Fibroblast of skin of left biceps (primary cell): ENCODE measurements at regions not wholly inside any gene's neighbourhood (a gene's known extent, or its start where the extent isn't known, plus 50 kb on each side); places are given as distances from the start of the nearest gene placed in this dataset.

ENCODE experiments used
- DNase-seq, 2 experiments: peaks; one replicate each; pipeline ENCODE4 v3.0.0-alpha.2; 2013; ENCODE audit warnings: low read depth in 2 of 2

DNA sequence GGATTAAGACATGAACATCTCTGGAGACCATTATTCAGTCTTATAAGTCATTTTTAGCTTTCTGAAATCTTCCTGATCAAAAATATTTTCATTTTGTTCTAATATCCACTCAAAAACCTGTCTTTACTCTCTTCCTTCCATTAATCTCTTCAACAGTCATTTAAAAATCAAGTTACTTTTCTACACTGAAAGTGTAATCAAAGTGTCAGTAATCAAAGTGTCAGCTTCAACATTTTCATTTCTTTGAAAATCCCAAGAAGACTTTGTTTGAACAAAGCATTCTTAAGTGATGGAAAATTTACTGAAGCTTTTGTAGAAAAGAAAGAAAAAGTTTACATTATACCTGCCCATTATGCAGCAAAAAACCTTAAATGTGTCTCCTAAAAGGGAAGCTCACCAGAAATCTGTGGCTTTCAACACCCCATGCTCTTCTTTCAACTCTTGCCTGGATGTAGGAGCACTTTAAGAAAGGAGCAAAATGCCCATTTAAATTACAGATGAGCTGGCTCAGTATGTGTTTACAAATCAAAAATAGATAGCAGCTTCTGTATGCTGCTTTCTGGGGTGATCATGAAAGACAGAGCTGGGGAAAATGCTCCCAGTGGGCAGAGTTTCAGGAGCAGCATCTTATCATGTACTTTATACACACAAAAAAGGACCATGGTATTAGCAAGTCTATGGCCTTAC is 260.8 kb upstream of the NCAM2 start:
- DNase-seq = no peak

- DNase-seq = no peak
Measured at GRCh38 chr21:20739421-20739820, 258.8 kb upstream of the NCAM2 start.

- DNase-seq = no peak
Measured at GRCh38 chr21:20741445-20741844, 256.8 kb upstream of the NCAM2 start.

GRCh38 chr21:20760221-20760620 is 238.0 kb upstream of the NCAM2 start:
- DNase-seq = no peak

GRCh38 chr21:20774737-20775136 is 223.5 kb upstream of the NCAM2 start:
- no peak for DNase-seq

DNA sequence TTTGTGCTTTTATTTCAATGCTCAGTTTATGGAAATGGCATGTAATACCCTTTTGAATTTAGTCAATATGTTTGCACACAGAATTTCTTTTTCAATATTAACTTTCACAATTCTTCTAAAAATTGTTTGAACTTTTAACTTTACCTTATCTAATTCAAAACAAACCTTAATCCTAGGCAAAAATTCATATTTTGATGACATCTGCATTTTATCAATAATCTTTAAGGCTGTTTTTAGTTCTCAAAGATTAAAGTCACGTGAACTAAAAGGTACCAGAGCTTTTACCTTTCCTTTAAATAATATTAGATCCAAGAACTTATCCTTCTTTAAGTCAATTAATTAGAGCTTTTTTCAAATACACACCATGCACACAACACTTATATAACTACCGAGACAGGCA is 218.9 kb upstream of the NCAM2 start:
- DNase-seq = no peak

GRCh38 chr21:20783611-20784010 is 214.6 kb upstream of the NCAM2 start:
- peak; percentile 12 to 13 for DNase-seq

- peak; percentile 60 to 69 for DNase-seq
Measured at GRCh38 chr21:20789729-20790500, 208.3 kb upstream of the NCAM2 start.

GRCh38 chr21:20800106-20800505 is 198.1 kb upstream of the NCAM2 start:
- no peak for DNase-seq

DNA sequence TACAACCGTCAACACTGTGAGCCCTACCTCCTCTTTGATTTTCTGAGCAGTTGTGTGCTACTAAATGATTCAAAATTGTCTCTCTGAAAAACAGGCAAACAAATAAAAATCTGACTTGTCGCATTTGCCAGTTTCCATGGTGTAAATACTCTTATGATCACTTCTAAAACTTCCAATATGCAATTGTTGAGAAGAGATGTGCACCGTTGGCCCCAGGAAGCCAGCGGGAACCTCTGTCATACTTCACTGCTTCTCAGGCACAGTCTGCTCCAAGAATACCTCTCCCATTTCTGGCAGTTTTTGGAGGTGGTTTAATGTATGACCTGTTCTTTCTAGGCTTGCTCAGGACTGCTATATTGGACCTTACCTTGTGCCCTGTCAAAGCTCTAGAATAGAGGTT is 196.0 kb upstream of the NCAM2 start:
- no peak for DNase-seq

- no peak for DNase-seq
Measured at GRCh38 chr21:20802631-20803260, 195.5 kb upstream of the NCAM2 start.

- no peak for DNase-seq
Measured at GRCh38 chr21:20811702-20812101, 186.5 kb upstream of the NCAM2 start.

DNA sequence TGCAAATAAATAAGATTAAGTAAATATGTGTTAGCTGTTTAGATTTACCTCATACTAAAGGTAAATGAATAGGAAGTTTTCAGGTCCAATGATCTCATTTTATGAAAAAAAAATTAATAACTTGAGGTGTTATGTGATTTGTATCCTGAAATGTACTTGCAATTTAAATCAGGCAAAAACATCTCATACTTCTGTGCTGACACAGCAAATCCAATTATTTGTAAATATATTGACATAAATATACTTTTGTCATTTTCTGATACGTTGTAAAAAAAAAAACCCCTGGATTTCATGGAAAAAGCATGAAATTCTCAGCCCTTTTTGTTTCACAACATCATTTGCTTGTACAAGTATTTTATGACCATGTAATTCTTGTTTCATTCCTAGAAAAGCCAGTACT is 184.1 kb upstream of the NCAM2 start:
- no peak for DNase-seq

GRCh38 chr21:20822666-20823065 is 175.5 kb upstream of the NCAM2 start:
- DNase-seq = no peak

DNA sequence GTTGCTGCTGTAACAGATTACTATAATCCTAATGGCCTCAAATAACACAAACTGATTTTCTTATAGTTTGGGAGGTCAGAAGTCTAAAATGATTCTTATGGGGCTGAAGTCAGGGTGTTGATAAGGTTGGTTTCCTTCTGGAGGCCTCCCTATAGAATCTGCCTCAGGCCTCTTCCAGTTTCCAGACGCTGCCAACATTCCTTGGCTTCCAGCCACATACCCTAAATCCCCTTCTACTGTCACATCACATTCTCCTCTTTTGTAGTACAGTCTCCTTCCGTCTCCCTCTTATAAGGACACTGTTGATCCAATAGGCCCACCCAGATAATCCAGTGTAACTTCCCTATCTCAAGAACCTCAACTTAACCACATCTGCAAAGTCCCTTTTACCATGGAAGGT is 145.3 kb upstream of the NCAM2 start:
- no peak for DNase-seq

- DNase-seq = no peak
Measured at GRCh38 chr21:20856926-20857325, 141.3 kb upstream of the NCAM2 start.

DNA sequence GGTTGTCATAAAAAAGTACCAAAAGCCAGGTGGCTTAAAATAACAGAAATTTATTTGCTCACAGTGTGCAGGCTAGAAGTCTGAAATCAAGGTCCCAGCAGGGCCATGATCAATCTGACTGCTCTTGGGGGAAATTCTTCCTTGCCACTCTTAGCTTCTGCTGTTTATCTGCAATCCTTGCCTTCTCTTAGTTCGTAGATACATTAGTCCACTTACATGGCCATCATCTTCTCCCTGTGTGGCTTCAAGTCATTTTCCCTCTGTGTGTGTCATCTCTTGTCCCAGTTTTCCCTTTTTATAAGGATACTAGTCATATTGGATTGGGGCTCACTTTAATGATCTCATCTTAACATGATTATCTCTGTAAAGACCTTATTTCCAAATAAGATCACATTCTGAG is 124.0 kb upstream of the NCAM2 start:
- no peak for DNase-seq

DNA sequence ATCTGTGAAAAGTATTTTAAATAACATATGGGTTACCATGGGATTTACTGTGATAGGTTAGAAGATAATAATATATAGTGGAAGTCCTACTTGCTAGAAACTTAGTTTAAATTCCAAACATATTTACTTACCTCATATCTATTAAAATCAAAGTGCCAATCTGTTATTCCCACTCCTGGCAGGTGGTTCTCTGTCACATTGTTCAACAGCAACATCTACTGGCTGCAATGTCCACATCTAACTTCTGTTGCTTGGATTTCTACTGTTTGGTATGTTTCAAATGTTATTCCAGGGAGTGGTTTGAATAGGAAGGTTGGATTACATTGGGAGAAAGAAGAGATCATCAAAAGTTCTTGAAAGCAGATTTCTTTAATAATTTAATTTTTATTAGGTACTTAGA is 122.5 kb upstream of the NCAM2 start:
- no peak for DNase-seq

DNA sequence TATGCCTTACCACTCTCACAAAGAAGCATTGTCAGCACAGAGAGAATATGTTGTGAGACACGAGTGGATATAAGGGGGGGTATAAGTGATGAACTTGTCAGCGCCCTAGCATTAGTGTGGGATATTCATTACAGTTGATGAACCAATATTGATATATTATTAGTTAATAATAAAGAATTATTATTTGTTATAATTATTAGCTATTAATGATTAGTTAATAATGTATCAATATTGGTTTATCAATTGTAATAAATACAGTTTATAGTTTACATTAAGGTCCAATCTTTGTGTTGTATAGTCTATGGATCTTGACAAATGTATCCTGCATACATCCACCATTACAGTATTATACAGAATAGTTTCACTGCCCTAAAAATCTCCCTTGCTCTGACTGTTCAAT is 120.2 kb upstream of the NCAM2 start:
- no peak for DNase-seq

DNA sequence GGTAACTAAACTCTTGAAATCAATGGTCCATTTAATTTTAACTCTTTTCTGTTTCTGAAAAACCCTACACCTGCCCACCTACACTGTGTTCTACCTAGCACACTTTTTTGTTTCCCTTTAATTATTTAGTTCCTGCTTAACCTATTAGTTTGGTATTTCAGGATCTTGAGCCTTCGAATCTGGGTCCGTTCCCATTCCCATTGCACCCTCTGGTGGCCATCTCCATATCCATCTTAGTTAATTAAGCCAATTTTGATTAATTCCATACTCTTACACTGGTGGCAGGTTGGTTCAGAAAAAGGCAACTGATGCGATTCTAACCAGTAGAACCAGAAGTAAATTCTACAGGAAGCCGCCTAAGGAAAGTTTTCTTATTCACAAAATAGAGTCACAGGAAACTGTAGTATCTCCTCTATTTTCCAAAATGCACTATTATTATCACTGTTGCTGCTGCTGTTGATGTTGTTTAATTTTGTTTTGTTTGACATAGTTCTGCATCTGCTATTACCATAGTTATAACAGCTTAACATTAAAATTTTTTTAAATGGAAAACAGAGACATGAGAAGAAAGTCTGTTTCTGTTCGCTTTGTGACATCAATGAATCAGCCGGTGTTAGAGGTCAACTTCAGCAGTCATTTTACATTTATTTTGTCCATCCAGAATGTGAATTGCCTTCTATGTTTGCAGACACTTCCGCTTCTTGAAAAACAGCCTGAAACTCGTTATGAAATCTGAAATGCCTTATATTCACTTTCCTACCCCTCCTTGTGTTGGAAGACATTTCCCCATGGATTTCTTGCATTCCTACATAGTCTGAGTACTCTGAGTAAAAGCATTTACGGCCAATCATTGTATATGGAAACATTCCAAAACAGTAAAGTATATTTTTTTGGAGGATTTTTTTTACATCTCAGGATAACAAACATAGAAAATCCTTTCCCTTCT is 115.5 kb upstream of the NCAM2 start:
- peak; percentile 87 to 90 for DNase-seq

DNA sequence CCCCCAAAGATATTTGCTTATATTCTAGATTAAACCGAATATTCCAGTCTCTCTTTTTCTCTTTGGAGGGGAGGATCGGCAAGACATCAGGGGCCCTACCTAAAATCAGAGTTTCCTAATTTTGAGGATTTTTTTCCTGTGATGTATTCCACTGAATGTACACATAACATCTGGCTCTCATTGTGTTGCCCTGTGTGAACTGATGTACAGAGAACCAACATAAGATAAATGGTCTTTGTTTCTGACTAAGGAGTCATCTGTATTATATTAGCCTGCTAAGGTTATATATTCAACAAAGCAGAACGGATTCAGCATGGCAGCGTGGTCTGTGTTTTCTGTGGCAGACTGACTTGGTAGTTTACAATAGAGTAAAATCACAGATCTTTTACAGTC is 114.8 kb upstream of the NCAM2 start:
- DNase-seq = peak; percentile 75

DNA sequence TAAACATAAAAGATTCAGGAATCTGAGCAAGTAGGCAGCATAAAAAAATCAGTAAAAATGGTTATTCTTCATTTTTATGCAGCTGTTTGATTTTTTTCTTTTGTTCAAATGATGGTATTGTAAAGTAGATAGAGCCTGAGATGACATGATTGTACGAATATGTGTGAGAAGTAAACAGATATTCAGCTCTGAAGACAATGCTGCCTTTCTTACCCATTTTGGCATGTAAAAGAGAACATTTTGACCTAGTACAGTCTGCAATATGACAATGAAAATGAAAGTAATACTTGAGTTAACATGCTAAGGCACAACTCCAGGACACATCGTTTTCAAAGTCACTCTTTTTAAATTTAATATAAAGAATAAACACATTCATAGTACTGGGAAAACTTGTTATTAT is 95.7 kb upstream of the NCAM2 start:
- no peak for DNase-seq
